Mesendoderm (in vitro differentiated cells): ENCODE measurements at regions not wholly inside any gene's neighbourhood (a gene's known extent, or its start where the extent isn't known, plus 50 kb on each side); places are given as distances from the start of the nearest gene placed in this dataset.
A peak's percentile ranks its signal among the peaks of the same experiment; 100 is the strongest.
"Not testable (repeated sequence)": the region's sequence is repeated elsewhere in the genome, so short reads cannot be mapped to it uniquely, and the experiment has no call there.

Experiments used
- DNase-seq: peaks from one replicate; pipeline ENCODE4 v3.0.0; 2013
- H2AK5ac ChIP-seq: 2 replicates; pipeline ENCODE4 v1.6.1; 2013; ENCODE audit warnings: low read length, inconsistent platforms
- H2BK120ac ChIP-seq: 2 replicates; pipeline ENCODE4 v1.6.1; 2013; ENCODE audit warnings: low read depth, mild to moderate bottlenecking, low read length, moderate library complexity, mixed read lengths
- H2BK15ac ChIP-seq: replicated peaks from 2 replicates; pipeline ENCODE4 v1.6.1; 2013; ENCODE audit warnings: low read depth, mild to moderate bottlenecking, moderate library complexity
- H2BK5ac ChIP-seq: 2 replicates; pipeline ENCODE4 v1.6.1; 2013; ENCODE audit warnings: low read length, inconsistent platforms
- H3K18ac ChIP-seq: 2 replicates; pipeline ENCODE4 v1.6.1; 2013; ENCODE audit warnings: mild to moderate bottlenecking, low read length, mixed read lengths
- H3K23ac ChIP-seq: one replicate; pipeline ENCODE4 v1.6.1; 2013; ENCODE audit warnings: low read length
- H3K27ac ChIP-seq: 2 replicates; pipeline ENCODE4 v1.5.1; 2013; ENCODE audit warnings: low read depth, mild to moderate bottlenecking, inconsistent platforms, low read length, moderate library complexity
- H3K27me3 ChIP-seq: 2 replicates; pipeline ENCODE4 v1.6.1; 2013; ENCODE audit warnings: low read length, control low read depth, mild to moderate bottlenecking, inconsistent platforms; ENCODE audit not compliant: insufficient read depth, poor library complexity
- H3K36me3 ChIP-seq: 2 replicates; pipeline ENCODE4 v1.6.1; 2013; ENCODE audit warnings: low read length, inconsistent platforms; ENCODE audit not compliant: control insufficient read depth, insufficient read depth
- H3K4ac ChIP-seq: one replicate; pipeline ENCODE4 v1.6.1; 2013; ENCODE audit warnings: low read depth, mild to moderate bottlenecking, low read length, moderate library complexity
- H3K4me1 ChIP-seq: 2 replicates; pipeline ENCODE4 v1.6.1; 2013; ENCODE audit warnings: low read depth, low read length, inconsistent platforms; ENCODE audit not compliant: control insufficient read depth
- H3K4me2 ChIP-seq: 2 replicates; pipeline ENCODE4 v1.6.1; 2013; ENCODE audit warnings: low read length
- H3K4me3 ChIP-seq: 2 replicates; pipeline ENCODE4 v1.5.1; 2013; ENCODE audit warnings: mild to moderate bottlenecking, low read length
- H3K56ac ChIP-seq: one replicate; pipeline ENCODE4 v1.6.1; 2013; ENCODE audit warnings: low read length
- H3K79me1 ChIP-seq: 2 replicates; pipeline ENCODE4 v1.6.1; 2013; ENCODE audit warnings: low read length, inconsistent platforms
- H3K79me2 ChIP-seq: 2 replicates; pipeline ENCODE4 v1.6.1; 2013; ENCODE audit warnings: mild to moderate bottlenecking, low read length; ENCODE audit not compliant: control insufficient read depth, insufficient read depth
- H3K9ac ChIP-seq: 2 replicates; pipeline ENCODE4 v1.6.1; 2013; ENCODE audit warnings: low read length, inconsistent platforms
- H4K5ac ChIP-seq: one replicate; pipeline ENCODE4 v1.6.1; 2013; ENCODE audit warnings: low read length
- H4K8ac ChIP-seq: one replicate; pipeline ENCODE4 v1.6.1; 2013; ENCODE audit warnings: low read depth, mild to moderate bottlenecking, control low read depth, low read length, moderate library complexity
- WGBS: extraction: QIAGEN DNeasy Blood & Tissue Kit; methylation state at CpG from one replicate; pipeline ENCODE4 v1.1.7; 2013; ENCODE audit warnings: low lambda C conversion rate, missing lambda C conversion rate; ENCODE audit not compliant: insufficient coverage; ENCODE audit errors: extremely low coverage; 5-methylcytosine and 5-hydroxymethylcytosine counted together

- Histone ChIP-seq H2BK120ac (no peak overlapping the region), H3K4ac (no peak overlapping the region), H3K4me1 (no peaks in the 10 kb centered on the region), H3K4me2 (no peak overlapping the region), H2AK5ac (no peak overlapping the region), H3K36me3 (no peaks in the 10 kb centered on the region), H3K79me1 (no peaks in the 10 kb centered on the region), H3K18ac (no peak overlapping the region), H4K5ac (no peak overlapping the region), H3K4me3 (no peak overlapping the region), H3K56ac (no peak overlapping the region), H3K27me3 (no peaks in the 10 kb centered on the region), H3K23ac (no peak overlapping the region), H4K8ac (no peak overlapping the region), H3K9ac (no peak overlapping the region), H3K27ac (no peak overlapping the region), H2BK15ac (no peak overlapping the region), H3K79me2 (no peaks in the 10 kb centered on the region), H2BK5ac (no peak overlapping the region)
- no peak for DNase-seq
- no CpG with 5 or more reads among the region's 2 CpGs for WGBS
These were observed 388.5 kb downstream of the CAAP1 start for GRCh38 chr9:26504057-26504456.

- H3K23ac ChIP-seq, result no peak overlapping the region
- H3K56ac ChIP-seq, result no peak overlapping the region
- H3K36me3 ChIP-seq, result no peaks in the 10 kb centered on the region
- H3K4me2 ChIP-seq, result no peak overlapping the region
- H3K9ac ChIP-seq, result no peak overlapping the region
- WGBS, result no CpG with 5 or more reads among the region's 3 CpGs
- no peak overlapping the region for H2BK120ac ChIP-seq
- no peaks in the 10 kb centered on the region for H3K79me1 ChIP-seq
- H2BK15ac ChIP-seq, result no peak overlapping the region
- no peak overlapping the region for H3K4me3 ChIP-seq
- H2AK5ac ChIP-seq, result no peak overlapping the region
- H4K8ac ChIP-seq, result no peak overlapping the region
- no peak overlapping the region for H4K5ac ChIP-seq
- no peaks in the 10 kb centered on the region for H3K79me2 ChIP-seq
- no peak overlapping the region for H3K18ac ChIP-seq
- no peak overlapping the region for H2BK5ac ChIP-seq
- no peak overlapping the region for H3K4ac ChIP-seq
- no peaks in the 10 kb centered on the region for H3K4me1 ChIP-seq
- H3K27me3 ChIP-seq, result no peaks in the 10 kb centered on the region
- DNase-seq, result peak; percentile 47
- no peak overlapping the region for H3K27ac ChIP-seq
These were observed 390.3 kb downstream of the CAAP1 start for GRCh38 chr9:26502311-26502710.

GRCh38 chr9:26500471-26500870, 392.1 kb downstream of the CAAP1 start:
- H3K4ac ChIP-seq, result no peak overlapping the region
- no peak overlapping the region for H2BK120ac ChIP-seq
- no peaks in the 10 kb centered on the region for H3K27me3 ChIP-seq
- no peaks in the 10 kb centered on the region for H3K36me3 ChIP-seq
- no peaks in the 10 kb centered on the region for H3K4me1 ChIP-seq
- H3K4me2 ChIP-seq, result no peak overlapping the region
- H3K79me1 ChIP-seq, result no peaks in the 10 kb centered on the region
- no peak overlapping the region for H3K56ac ChIP-seq
- no peak overlapping the region for H3K9ac ChIP-seq
- no CpG with 5 or more reads among the region's 3 CpGs for WGBS
- DNase-seq, result no peak
- H4K8ac ChIP-seq, result no peak overlapping the region
- no peak overlapping the region for H2BK5ac ChIP-seq
- H3K4me3 ChIP-seq, result no peak overlapping the region
- no peaks in the 10 kb centered on the region for H3K79me2 ChIP-seq
- H3K23ac ChIP-seq, result no peak overlapping the region
- H2AK5ac ChIP-seq, result no peak overlapping the region
- H4K5ac ChIP-seq, result no peak overlapping the region
- no peak overlapping the region for H3K27ac ChIP-seq
- no peak overlapping the region for H3K18ac ChIP-seq
- no peak overlapping the region for H2BK15ac ChIP-seq

- no CpG with 5 or more reads among the region's 59 CpGs for WGBS
- H3K56ac ChIP-seq, H3K27me3 ChIP-seq, H3K9ac ChIP-seq, H3K18ac ChIP-seq, H3K79me1 ChIP-seq, H3K4me2 ChIP-seq, H3K79me2 ChIP-seq, H3K27ac ChIP-seq, H3K4ac ChIP-seq, H3K4me1 ChIP-seq, H2BK15ac ChIP-seq, H3K36me3 ChIP-seq, H4K5ac ChIP-seq, H2AK5ac ChIP-seq, H2BK5ac ChIP-seq, DNase-seq, H4K8ac ChIP-seq, H3K23ac ChIP-seq, H2BK120ac ChIP-seq, H3K4me3 ChIP-seq: not testable (repeated sequence)
These were observed 399.7 kb downstream of the CAAP1 start for GRCh38 chr9:26492608-26493521.

- H3K4me1 ChIP-seq, DNase-seq, H3K27ac ChIP-seq, H3K79me1 ChIP-seq, H2BK120ac ChIP-seq, H3K36me3 ChIP-seq, H3K27me3 ChIP-seq, H2BK15ac ChIP-seq, H4K8ac ChIP-seq, H3K79me2 ChIP-seq, H2BK5ac ChIP-seq, H3K56ac ChIP-seq, H3K23ac ChIP-seq, H3K4me2 ChIP-seq, H3K18ac ChIP-seq, H3K9ac ChIP-seq, H3K4ac ChIP-seq, H2AK5ac ChIP-seq, H3K4me3 ChIP-seq, H4K5ac ChIP-seq: not testable (repeated sequence)
- no CpG with 5 or more reads among the region's 35 CpGs for WGBS
These were observed 400.5 kb downstream of the CAAP1 start for GRCh38 chr9:26491922-26492607.
